ENCODE measurements at regions not wholly inside any gene's neighbourhood (a gene's known extent, or its start where the extent isn't known, plus 50 kb on each side); places are given as distances from the start of the nearest gene placed in this dataset.

- no peak for DNase-seq (ENCODE audit: low spot score)
Observed at GRCh38 chr3:22113453-22113852, 362.4 kb upstream of the ZNF385D start.

GRCh38 chr3:22115581-22115980 is 364.6 kb upstream of the ZNF385D start:
- no peak for DNase-seq (ENCODE audit: low spot score)

GRCh38 chr3:22117091-22117490 is 366.1 kb upstream of the ZNF385D start:
- DNase-seq (ENCODE audit: low spot score), result no peak

GRCh38 chr3:22117751-22118346 is 366.8 kb upstream of the ZNF385D start:
- DNase-seq (ENCODE audit: low spot score), result peak; percentile 5

- no peak for DNase-seq (ENCODE audit: low spot score)
Observed at GRCh38 chr3:22118542-22118941, 367.5 kb upstream of the ZNF385D start.

- DNase-seq (ENCODE audit: low spot score), result no peak
Observed at GRCh38 chr3:22121068-22121701, 370.2 kb upstream of the ZNF385D start.

- no peak for DNase-seq (ENCODE audit: low spot score)
Observed at GRCh38 chr3:22122567-22122966, 371.6 kb upstream of the ZNF385D start.

- DNase-seq (ENCODE audit: low spot score), result no peak
Observed at GRCh38 chr3:22129101-22129500, 378.1 kb upstream of the ZNF385D start.

GRCh38 chr3:22141769-22142168 is 390.8 kb upstream of the ZNF385D start:
- DNase-seq (ENCODE audit: low spot score), result no peak

- DNase-seq (ENCODE audit: low spot score), result no peak
Observed at GRCh38 chr3:22147161-22147560, 396.2 kb upstream of the ZNF385D start.

- DNase-seq (ENCODE audit: low spot score), result no peak
Observed at GRCh38 chr3:22156868-22157267, 405.9 kb upstream of the ZNF385D start.

GRCh38 chr3:22157848-22158247 is 406.8 kb upstream of the ZNF385D start:
- DNase-seq (ENCODE audit: low spot score), result no peak

- DNase-seq (ENCODE audit: low spot score), result no peak
Observed at GRCh38 chr3:22159004-22159695, 408.1 kb upstream of the ZNF385D start.

GRCh38 chr3:22161315-22161714 is 410.3 kb upstream of the ZNF385D start:
- no peak for DNase-seq (ENCODE audit: low spot score)

- no peak for DNase-seq (ENCODE audit: low spot score)
Observed at GRCh38 chr3:22170370-22170769, 419.4 kb upstream of the ZNF385D start.

GRCh38 chr3:22172964-22173363 is 422.0 kb upstream of the ZNF385D start:
- no peak for DNase-seq (ENCODE audit: low spot score)

- DNase-seq (ENCODE audit: low spot score), result no peak
Observed at GRCh38 chr3:22175947-22176346, 424.9 kb upstream of the ZNF385D start.

GRCh38 chr3:22176911-22177310 is 425.9 kb upstream of the ZNF385D start:
- DNase-seq (ENCODE audit: low spot score), result no peak

GRCh38 chr3:22189616-22190015 is 438.6 kb upstream of the ZNF385D start:
- DNase-seq (ENCODE audit: low spot score), result no peak

GRCh38 chr3:22199095-22199494 is 448.1 kb upstream of the ZNF385D start:
- no peak for DNase-seq (ENCODE audit: low spot score)

- DNase-seq (ENCODE audit: low spot score), result no peak
Observed at GRCh38 chr3:22208844-22209243, 457.8 kb upstream of the ZNF385D start.

- no peak for DNase-seq (ENCODE audit: low spot score)
Observed at GRCh38 chr3:22209578-22209977, 458.6 kb upstream of the ZNF385D start.

- DNase-seq (ENCODE audit: low spot score), result no peak
Observed at GRCh38 chr3:22210693-22211092, 459.7 kb upstream of the ZNF385D start.

- no peak for DNase-seq (ENCODE audit: low spot score)
Observed at GRCh38 chr3:22216601-22217000, 465.6 kb upstream of the ZNF385D start.
